NCI-H2107 (cell line): ENCODE measurements at regions not wholly inside any gene's neighbourhood (a gene's known extent, or its start where the extent isn't known, plus 50 kb on each side); places are given as distances from the start of the nearest gene placed in this dataset.
"Not testable (repeated sequence)": the region's sequence is repeated elsewhere in the genome, so short reads cannot be mapped to it uniquely, and the experiment has no call there.

Experiments used
- DNase-seq: peaks from one replicate; lab custom pipeline; 2025; lab: John Stamatoyannopoulos, UW

GRCh38 chr2:61677306-61677705 is 139.2 kb upstream of the XPO1 start:
- no peak for DNase-seq

GRCh38 chr2:61675204-61675603 is 137.0 kb upstream of the XPO1 start:
- no peak for DNase-seq

GRCh38 chr2:61671561-61672315 is 133.6 kb upstream of the XPO1 start:
- DNase-seq, result no peak

GRCh38 chr2:61670591-61671501 is 132.7 kb upstream of the XPO1 start:
- DNase-seq, result no peak

- no peak for DNase-seq
These were observed 126.0 kb upstream of the XPO1 start for GRCh38 chr2:61664190-61664589.

- DNase-seq, result no peak
These were observed 124.8 kb upstream of the XPO1 start for GRCh38 chr2:61662990-61663389.

GRCh38 chr2:61660511-61661388 is 122.6 kb upstream of the XPO1 start:
- DNase-seq, result no peak

GRCh38 chr2:61658841-61659780 is 121.0 kb upstream of the XPO1 start:
- DNase-seq, result no peak

GRCh38 chr2:61649946-61650345 is 111.8 kb upstream of the XPO1 start:
- not testable (repeated sequence) for DNase-seq

GRCh38 chr2:61649021-61649420 is 110.9 kb upstream of the XPO1 start:
- DNase-seq, result no peak

GRCh38 chr2:61647044-61647443 is 108.9 kb upstream of the XPO1 start:
- DNase-seq, result no peak

- DNase-seq, result no peak
These were observed 107.8 kb upstream of the XPO1 start for GRCh38 chr2:61645911-61646310.

GRCh38 chr2:61643153-61643552 is 105.0 kb upstream of the XPO1 start:
- not testable (repeated sequence) for DNase-seq

GRCh38 chr2:61640406-61640805 is 102.2 kb upstream of the XPO1 start:
- no peak for DNase-seq

GRCh38 chr2:61639721-61640120 is 101.6 kb upstream of the XPO1 start:
- no peak for DNase-seq

- no peak for DNase-seq
These were observed 98.5 kb upstream of the XPO1 start for GRCh38 chr2:61636686-61637085.

- no peak for DNase-seq
These were observed 96.4 kb upstream of the XPO1 start for GRCh38 chr2:61634512-61634911.

- DNase-seq, result no peak
These were observed 95.1 kb upstream of the XPO1 start for GRCh38 chr2:61633250-61633649.

GRCh38 chr2:61632276-61633169 is 94.4 kb upstream of the XPO1 start:
- no peak for DNase-seq

GRCh38 chr2:61631321-61631720 is 93.2 kb upstream of the XPO1 start:
- DNase-seq, result no peak
